ENCODE measurements at regions not wholly inside any gene's neighbourhood (a gene's known extent, or its start where the extent isn't known, plus 50 kb on each side); places are given as distances from the start of the nearest gene placed in this dataset.

GRCh38 chr11:106222626-106223025 lies 145.2 kb downstream of the AASDHPPT start:
- TF ChIP-seq CTCF (conservative IDR thresholded peaks at IDR 0.05) (no peak), ZFX (IDR thresholded peaks at IDR 0.05) (no peak)
